ENCODE measurements at regions not wholly inside any gene's neighbourhood (a gene's known extent, or its start where the extent isn't known, plus 50 kb on each side); places are given as distances from the start of the nearest gene placed in this dataset.
"Not testable (repeated sequence)": the region's sequence is repeated elsewhere in the genome, so short reads cannot be mapped to it uniquely, and the experiment has no call there.

GRCh38 chr2:21787941-21788340 is 664.2 kb downstream of the TDRD15 start:
- no peak overlapping the region for H3K9ac ChIP-seq (ENCODE audit: low read length)
- H3K27ac ChIP-seq (ENCODE audit: low read depth, low read length), result no peak overlapping the region
- no peaks in the 10 kb centered on the region for H3K27me3 ChIP-seq (ENCODE audit: control insufficient read depth, insufficient read depth, low read length)
- no peaks in the 10 kb centered on the region for H3K36me3 ChIP-seq (ENCODE audit: control insufficient read depth, insufficient read depth, low read length)
- H3K4me1 ChIP-seq (ENCODE audit: control insufficient read depth, insufficient read depth, low read length), result no peaks in the 10 kb centered on the region
- H3K4me3 ChIP-seq (ENCODE audit: low read length), result no peak overlapping the region

GRCh38 chr2:21790311-21790710 is 666.5 kb downstream of the TDRD15 start:
- H3K27me3 ChIP-seq (ENCODE audit: control insufficient read depth, insufficient read depth, low read length); H3K36me3 ChIP-seq (ENCODE audit: control insufficient read depth, insufficient read depth, low read length); H3K27ac ChIP-seq (ENCODE audit: low read depth, low read length); H3K9ac ChIP-seq (ENCODE audit: low read length); H3K4me1 ChIP-seq (ENCODE audit: control insufficient read depth, insufficient read depth, low read length); H3K4me3 ChIP-seq (ENCODE audit: low read length): not testable (repeated sequence)

- H3K36me3 ChIP-seq (ENCODE audit: control insufficient read depth, insufficient read depth, low read length), result no peaks in the 10 kb centered on the region
- H3K4me3 ChIP-seq (ENCODE audit: low read length), result no peak overlapping the region
- no peaks in the 10 kb centered on the region for H3K4me1 ChIP-seq (ENCODE audit: control insufficient read depth, insufficient read depth, low read length)
- no peaks in the 10 kb centered on the region for H3K27me3 ChIP-seq (ENCODE audit: control insufficient read depth, insufficient read depth, low read length)
- no peak overlapping the region for H3K9ac ChIP-seq (ENCODE audit: low read length)
- H3K27ac ChIP-seq (ENCODE audit: low read depth, low read length), result no peak overlapping the region
Measured at GRCh38 chr2:21792571-21792970, 668.8 kb downstream of the TDRD15 start.

- Histone ChIP-seq H3K9ac (ENCODE audit: low read length) (no peak overlapping the region), H3K4me1 (ENCODE audit: control insufficient read depth, insufficient read depth, low read length) (no peaks in the 10 kb centered on the region), H3K36me3 (ENCODE audit: control insufficient read depth, insufficient read depth, low read length) (no peaks in the 10 kb centered on the region), H3K4me3 (ENCODE audit: low read length) (no peak overlapping the region), H3K27me3 (ENCODE audit: control insufficient read depth, insufficient read depth, low read length) (no peaks in the 10 kb centered on the region), H3K27ac (ENCODE audit: low read depth, low read length) (no peak overlapping the region)
Measured at GRCh38 chr2:21793461-21793860, 669.7 kb downstream of the TDRD15 start.

- Histone ChIP-seq H3K36me3 (ENCODE audit: control insufficient read depth, insufficient read depth, low read length) (no peaks in the 10 kb centered on the region), H3K4me3 (ENCODE audit: low read length) (no peak overlapping the region), H3K4me1 (ENCODE audit: control insufficient read depth, insufficient read depth, low read length) (no peaks in the 10 kb centered on the region), H3K27ac (ENCODE audit: low read depth, low read length) (no peak overlapping the region), H3K9ac (ENCODE audit: low read length) (no peak overlapping the region), H3K27me3 (ENCODE audit: control insufficient read depth, insufficient read depth, low read length) (no peaks in the 10 kb centered on the region)
Measured at GRCh38 chr2:21794611-21795010, 670.8 kb downstream of the TDRD15 start.

- Histone ChIP-seq H3K27me3 (ENCODE audit: control insufficient read depth, insufficient read depth, low read length) (no peaks in the 10 kb centered on the region), H3K36me3 (ENCODE audit: control insufficient read depth, insufficient read depth, low read length) (no peaks in the 10 kb centered on the region), H3K4me3 (ENCODE audit: low read length) (no peak overlapping the region), H3K4me1 (ENCODE audit: control insufficient read depth, insufficient read depth, low read length) (no peaks in the 10 kb centered on the region), H3K9ac (ENCODE audit: low read length) (no peak overlapping the region), H3K27ac (ENCODE audit: low read depth, low read length) (no peak overlapping the region)
Measured at GRCh38 chr2:21800356-21800755, 676.6 kb downstream of the TDRD15 start.

GRCh38 chr2:21803550-21803949 is 679.8 kb downstream of the TDRD15 start:
- Histone ChIP-seq H3K9ac (ENCODE audit: low read length) (no peak overlapping the region), H3K4me3 (ENCODE audit: low read length) (no peak overlapping the region), H3K27me3 (ENCODE audit: control insufficient read depth, insufficient read depth, low read length) (no peaks in the 10 kb centered on the region), H3K36me3 (ENCODE audit: control insufficient read depth, insufficient read depth, low read length) (no peaks in the 10 kb centered on the region), H3K4me1 (ENCODE audit: control insufficient read depth, insufficient read depth, low read length) (no peaks in the 10 kb centered on the region), H3K27ac (ENCODE audit: low read depth, low read length) (no peak overlapping the region)

- no peaks in the 10 kb centered on the region for H3K27me3 ChIP-seq (ENCODE audit: control insufficient read depth, insufficient read depth, low read length)
- H3K4me3 ChIP-seq (ENCODE audit: low read length), result no peak overlapping the region
- H3K4me1 ChIP-seq (ENCODE audit: control insufficient read depth, insufficient read depth, low read length), result no peaks in the 10 kb centered on the region
- no peak overlapping the region for H3K9ac ChIP-seq (ENCODE audit: low read length)
- H3K36me3 ChIP-seq (ENCODE audit: control insufficient read depth, insufficient read depth, low read length), result no peaks in the 10 kb centered on the region
- H3K27ac ChIP-seq (ENCODE audit: low read depth, low read length), result no peak overlapping the region
Measured at GRCh38 chr2:21804151-21804550, 680.4 kb downstream of the TDRD15 start.

- no peak overlapping the region for H3K9ac ChIP-seq (ENCODE audit: low read length)
- H3K4me1 ChIP-seq (ENCODE audit: control insufficient read depth, insufficient read depth, low read length), result no peaks in the 10 kb centered on the region
- no peak overlapping the region for H3K27ac ChIP-seq (ENCODE audit: low read depth, low read length)
- H3K36me3 ChIP-seq (ENCODE audit: control insufficient read depth, insufficient read depth, low read length), result no peaks in the 10 kb centered on the region
- no peaks in the 10 kb centered on the region for H3K27me3 ChIP-seq (ENCODE audit: control insufficient read depth, insufficient read depth, low read length)
- H3K4me3 ChIP-seq (ENCODE audit: low read length), result no peak overlapping the region
Measured at GRCh38 chr2:21811541-21811940, 687.8 kb downstream of the TDRD15 start.

GRCh38 chr2:21812766-21813165 is 689.0 kb downstream of the TDRD15 start:
- Histone ChIP-seq H3K27me3 (ENCODE audit: control insufficient read depth, insufficient read depth, low read length) (no peaks in the 10 kb centered on the region), H3K36me3 (ENCODE audit: control insufficient read depth, insufficient read depth, low read length) (no peaks in the 10 kb centered on the region), H3K4me3 (ENCODE audit: low read length) (no peak overlapping the region)

GRCh38 chr2:21814588-21815149 is 690.9 kb downstream of the TDRD15 start:
- Histone ChIP-seq H3K36me3 (ENCODE audit: control insufficient read depth, insufficient read depth, low read length) (no peaks in the 10 kb centered on the region), H3K27me3 (ENCODE audit: control insufficient read depth, insufficient read depth, low read length) (no peaks in the 10 kb centered on the region), H3K9ac (ENCODE audit: low read length) (no peak overlapping the region), H3K4me3 (ENCODE audit: low read length) (no peak overlapping the region), H3K27ac (ENCODE audit: low read depth, low read length) (no peak overlapping the region), H3K4me1 (ENCODE audit: control insufficient read depth, insufficient read depth, low read length) (no peaks in the 10 kb centered on the region)

More at GRCh38 chr2:21812766-21813165, 689.0 kb downstream of the TDRD15 start:
- Histone ChIP-seq H3K4me1 (ENCODE audit: control insufficient read depth, insufficient read depth, low read length) (no peaks in the 10 kb centered on the region), H3K27ac (ENCODE audit: low read depth, low read length) (no peak overlapping the region), H3K9ac (ENCODE audit: low read length) (no peak overlapping the region)

- H3K27me3 ChIP-seq (ENCODE audit: control insufficient read depth, insufficient read depth, low read length), result no peaks in the 10 kb centered on the region
- H3K4me1 ChIP-seq (ENCODE audit: control insufficient read depth, insufficient read depth, low read length), result no peaks in the 10 kb centered on the region
- no peaks in the 10 kb centered on the region for H3K36me3 ChIP-seq (ENCODE audit: control insufficient read depth, insufficient read depth, low read length)
- no peak overlapping the region for H3K27ac ChIP-seq (ENCODE audit: low read depth, low read length)
- H3K9ac ChIP-seq (ENCODE audit: low read length), result no peak overlapping the region
- H3K4me3 ChIP-seq (ENCODE audit: low read length), result no peak overlapping the region
Measured at GRCh38 chr2:21818212-21818795, 694.5 kb downstream of the TDRD15 start.

GRCh38 chr2:21819454-21819853 is 695.7 kb downstream of the TDRD15 start:
- Histone ChIP-seq H3K27ac (ENCODE audit: low read depth, low read length) (no peak overlapping the region), H3K9ac (ENCODE audit: low read length) (no peak overlapping the region), H3K27me3 (ENCODE audit: control insufficient read depth, insufficient read depth, low read length) (no peaks in the 10 kb centered on the region), H3K4me1 (ENCODE audit: control insufficient read depth, insufficient read depth, low read length) (no peaks in the 10 kb centered on the region), H3K4me3 (ENCODE audit: low read length) (no peak overlapping the region), H3K36me3 (ENCODE audit: control insufficient read depth, insufficient read depth, low read length) (no peaks in the 10 kb centered on the region)

Data from rectal smooth muscle tissue (tissue), 1 donor.